Panc1 (cell line): ENCODE measurements at regions not wholly inside any gene's neighbourhood (a gene's known extent, or its start where the extent isn't known, plus 50 kb on each side); places are given as distances from the start of the nearest gene placed in this dataset.

Experiments
- ATAC-seq: fragments of 200-7000 bp; cut with Tn5 transposase; 2 replicates; pipeline ENCODE4 v1.9.1; 2020; ENCODE audit warnings: mild to moderate bottlenecking, moderate library complexity
- BruUV-seq: library from RNA; stranded (reverse); fragments of 400-500 nt; replicated peaks from 2 replicates; lab custom pipeline; 2021; lab: Mats Ljungman, UMichigan
- CTCF ChIA-PET: fragments of 300-600 bp; sonication (Branson Sonifier 250); formaldehyde crosslinking; loops from one replicate; lab custom pipeline; 2022; ENCODE audit warnings: antibody characterized with exemption; lab: Charles Lee
- POLR2A ChIA-PET: fragments of 300-600 bp; sonication (Branson Sonifier 250); formaldehyde crosslinking; loops from one replicate; lab custom pipeline; 2022; ENCODE audit warnings: antibody characterized with exemption; lab: Charles Lee
- DNase-seq: peaks from one replicate; pipeline ENCODE4 v3.0.0-alpha.2; 2010; ENCODE audit warnings: low read depth, low spot score
- H3K27ac ChIP-seq: 2 replicates; pipeline ENCODE4 v1.5.1; 2011; ENCODE audit warnings: mild to moderate bottlenecking, low read length, inconsistent platforms
- H3K27me3 ChIP-seq: fragments of 200-500 bp; sonication (Bioruptor generic); 2 replicates; pipeline ENCODE4 v1.6.0; 2014; ENCODE audit warnings: low read length, inconsistent platforms; ENCODE audit not compliant: control insufficient read depth, insufficient read depth
- H3K36me3 ChIP-seq: fragments of 200-500 bp; sonication (Bioruptor generic); 2 replicates; pipeline ENCODE4 v1.5.1; 2014; ENCODE audit warnings: inconsistent platforms, mild to moderate bottlenecking, low read length, moderate library complexity; ENCODE audit not compliant: control insufficient read depth, insufficient read depth
- H3K4me1 ChIP-seq: 2 replicates; pipeline ENCODE4 v1.5.1; 2011; ENCODE audit warnings: inconsistent platforms, mild to moderate bottlenecking, low read length, moderate library complexity; ENCODE audit not compliant: control insufficient read depth, insufficient read depth
- H3K4me3 ChIP-seq, 2 experiments: 2 replicates each; pipeline ENCODE4 v1.5.1; 2011 to 2012; ENCODE audit warnings: low read depth in 2 of 2, low read length in 2 of 2, mild to moderate bottlenecking in 2 of 2, inconsistent platforms in 1 of 2, moderate library complexity in 1 of 2
- H3K9me3 ChIP-seq: fragments of 200-500 bp; sonication (Bioruptor generic); 2 replicates; pipeline ENCODE4 v1.5.1; 2014; ENCODE audit warnings: low read depth, mild to moderate bottlenecking, inconsistent platforms, low read length, moderate library complexity; ENCODE audit not compliant: control insufficient read depth, insufficient read depth
- POLR2AphosphoS5 ChIP-seq: IDR thresholded peaks from 2 replicates; pipeline ENCODE4 v1.6.1; 2012; ENCODE audit warnings: mild to moderate bottlenecking, low read depth, low read length, moderate library complexity
- SIN3A ChIP-seq: IDR thresholded peaks from 2 replicates; pipeline ENCODE4 v1.6.1; 2012; ENCODE audit warnings: low read depth, mild to moderate bottlenecking, low read length, moderate library complexity, borderline replicate concordance; ENCODE audit not compliant: insufficient read depth
- TCF7L2 ChIP-seq: IDR thresholded peaks from 2 replicates; pipeline ENCODE4 v1.6.1; 2011; ENCODE audit warnings: mild to moderate bottlenecking, low read depth, low read length, inconsistent platforms
- in situ Hi-C: cut with HindIII; loops from 2 replicates; pipeline ENCODE4 v1.10.0; 2016; ENCODE audit warnings: low sequenced_read_pairs, low pct_unique_long_range_greater_than_20kb
- intact Hi-C: fragments of 100-400 bp; cut with micrococcal nuclease; formaldehyde crosslinking; loops from one replicate; pipeline ENCODE4 v1.10.0; 2022; ENCODE audit not compliant: unreplicated experiment
- TF ChIP-seq, protein P1 (sequence below), 2 experiments: IDR thresholded peaks; 2 replicates each; pipeline ENCODE4 v1.6.1; 2011 to 2012; ENCODE audit warnings: low read depth in 2 of 2, control low read depth in 1 of 2, low read length in 1 of 2, mild to moderate bottlenecking in 1 of 2, moderate library complexity in 1 of 2; ENCODE audit not compliant: insufficient read depth in 1 of 2

DNA sequence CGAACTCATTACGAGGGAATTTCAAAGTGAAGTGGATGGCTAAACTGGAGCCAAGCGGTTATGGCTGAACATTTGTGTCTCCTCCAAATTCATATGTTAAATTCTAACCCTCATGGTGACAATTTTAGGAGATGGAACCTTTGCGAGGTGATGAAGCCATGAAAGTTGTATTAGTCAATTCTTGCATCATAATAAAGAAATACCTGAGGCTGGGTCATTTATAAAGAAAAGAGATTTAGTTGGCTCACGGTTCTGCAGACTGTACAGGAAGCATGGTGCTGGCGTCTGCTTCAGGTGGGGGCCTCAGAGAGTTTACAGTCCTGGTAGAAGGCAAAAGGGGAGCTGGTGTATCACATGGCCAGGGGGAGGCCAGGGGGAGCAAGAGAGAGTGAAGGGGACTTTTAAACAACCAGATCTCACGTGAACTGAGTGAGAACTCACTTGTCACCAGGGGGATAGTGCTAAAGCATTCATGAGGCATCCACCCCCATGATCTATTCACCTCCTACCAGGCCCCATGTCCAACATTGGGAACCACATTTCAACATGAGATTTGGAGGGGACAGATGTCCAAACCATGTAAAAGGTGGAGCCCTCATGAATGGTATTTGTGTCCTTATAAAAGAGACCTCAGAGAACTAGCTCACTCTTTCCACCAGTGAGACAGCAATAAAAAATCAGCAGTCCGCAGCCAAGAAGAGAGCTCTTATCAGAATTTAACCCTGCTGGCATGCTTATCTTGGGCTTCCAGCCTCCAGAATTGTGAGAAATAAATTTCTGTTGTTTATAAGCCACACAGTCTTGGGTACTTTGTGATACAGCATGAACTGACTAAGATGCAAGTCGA, 143.4 kb downstream of the MTRR start:
- no peak for DNase-seq
- Histone ChIP-seq H3K27ac (no peak overlapping the region), H3K9me3 (no peaks in the 10 kb centered on the region), H3K4me1 (no peaks in the 10 kb centered on the region), H3K27me3 (no peaks in the 10 kb centered on the region), H3K4me3 (no peak overlapping the region), H3K36me3 (no peaks in the 10 kb centered on the region)
- CTCF ChIA-PET = no interaction called here
- POLR2A ChIA-PET = no interaction called here
- in situ Hi-C loops (no loop called here), intact Hi-C loops (no loop called here)
- BruUV-seq = no TSS peak
- TF ChIP-seq, protein P1, sequence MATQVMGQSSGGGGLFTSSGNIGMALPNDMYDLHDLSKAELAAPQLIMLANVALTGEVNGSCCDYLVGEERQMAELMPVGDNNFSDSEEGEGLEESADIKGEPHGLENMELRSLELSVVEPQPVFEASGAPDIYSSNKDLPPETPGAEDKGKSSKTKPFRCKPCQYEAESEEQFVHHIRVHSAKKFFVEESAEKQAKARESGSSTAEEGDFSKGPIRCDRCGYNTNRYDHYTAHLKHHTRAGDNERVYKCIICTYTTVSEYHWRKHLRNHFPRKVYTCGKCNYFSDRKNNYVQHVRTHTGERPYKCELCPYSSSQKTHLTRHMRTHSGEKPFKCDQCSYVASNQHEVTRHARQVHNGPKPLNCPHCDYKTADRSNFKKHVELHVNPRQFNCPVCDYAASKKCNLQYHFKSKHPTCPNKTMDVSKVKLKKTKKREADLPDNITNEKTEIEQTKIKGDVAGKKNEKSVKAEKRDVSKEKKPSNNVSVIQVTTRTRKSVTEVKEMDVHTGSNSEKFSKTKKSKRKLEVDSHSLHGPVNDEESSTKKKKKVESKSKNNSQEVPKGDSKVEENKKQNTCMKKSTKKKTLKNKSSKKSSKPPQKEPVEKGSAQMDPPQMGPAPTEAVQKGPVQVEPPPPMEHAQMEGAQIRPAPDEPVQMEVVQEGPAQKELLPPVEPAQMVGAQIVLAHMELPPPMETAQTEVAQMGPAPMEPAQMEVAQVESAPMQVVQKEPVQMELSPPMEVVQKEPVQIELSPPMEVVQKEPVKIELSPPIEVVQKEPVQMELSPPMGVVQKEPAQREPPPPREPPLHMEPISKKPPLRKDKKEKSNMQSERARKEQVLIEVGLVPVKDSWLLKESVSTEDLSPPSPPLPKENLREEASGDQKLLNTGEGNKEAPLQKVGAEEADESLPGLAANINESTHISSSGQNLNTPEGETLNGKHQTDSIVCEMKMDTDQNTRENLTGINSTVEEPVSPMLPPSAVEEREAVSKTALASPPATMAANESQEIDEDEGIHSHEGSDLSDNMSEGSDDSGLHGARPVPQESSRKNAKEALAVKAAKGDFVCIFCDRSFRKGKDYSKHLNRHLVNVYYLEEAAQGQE (IDR thresholded peaks at IDR 0.05; ENCODE audit: insufficient read depth in 1 of 2, low read depth in 2 of 2, low read length in 1 of 2) = no peak
- no peak for ATAC-seq

- no TSS peak for BruUV-seq
- Histone ChIP-seq H3K27ac (no peak overlapping the region), H3K4me3 (no peak overlapping the region), H3K4me1 (no peaks in the 10 kb centered on the region), H3K27me3 (no peaks in the 10 kb centered on the region), H3K36me3 (no peaks in the 10 kb centered on the region), H3K9me3 (no peaks in the 10 kb centered on the region)
- ATAC-seq = no peak
- TF ChIP-seq SIN3A (no peak), POLR2AphosphoS5 (no peak)
- POLR2A ChIA-PET = no interaction called here
- no peak for DNase-seq
- intact Hi-C loops (no loop called here), in situ Hi-C loops (no loop called here)
- CTCF ChIA-PET = no interaction called here
Observed at GRCh38 chr5:8013948-8014710, 145.2 kb downstream of the MTRR start.

GRCh38 chr5:8019719-8020218, 150.8 kb downstream of the MTRR start:
- Histone ChIP-seq H3K9me3 (no peaks in the 10 kb centered on the region), H3K36me3 (no peaks in the 10 kb centered on the region), H3K27me3 (no peaks in the 10 kb centered on the region), H3K27ac (no peak overlapping the region), H3K4me1 (no peaks in the 10 kb centered on the region), H3K4me3 (no peak overlapping the region)
- no peak for TF ChIP-seq POLR2AphosphoS5
- TF ChIP-seq, protein P1 (IDR thresholded peaks at IDR 0.05; ENCODE audit: insufficient read depth in 1 of 2, low read depth in 2 of 2, low read length in 1 of 2) = no peak
- TF ChIP-seq SIN3A = no peak
- no peak for TF ChIP-seq TCF7L2
- in situ Hi-C loops = no loop called here
- intact Hi-C loops = no loop called here
- POLR2A ChIA-PET = no interaction called here
- CTCF ChIA-PET = no interaction called here
- no TSS peak for BruUV-seq
- DNase-seq (no peak), ATAC-seq (no peak)
